ENCODE measurements at regions not wholly inside any gene's neighbourhood (a gene's known extent, or its start where the extent isn't known, plus 50 kb on each side); places are given as distances from the start of the nearest gene placed in this dataset.

DNA sequence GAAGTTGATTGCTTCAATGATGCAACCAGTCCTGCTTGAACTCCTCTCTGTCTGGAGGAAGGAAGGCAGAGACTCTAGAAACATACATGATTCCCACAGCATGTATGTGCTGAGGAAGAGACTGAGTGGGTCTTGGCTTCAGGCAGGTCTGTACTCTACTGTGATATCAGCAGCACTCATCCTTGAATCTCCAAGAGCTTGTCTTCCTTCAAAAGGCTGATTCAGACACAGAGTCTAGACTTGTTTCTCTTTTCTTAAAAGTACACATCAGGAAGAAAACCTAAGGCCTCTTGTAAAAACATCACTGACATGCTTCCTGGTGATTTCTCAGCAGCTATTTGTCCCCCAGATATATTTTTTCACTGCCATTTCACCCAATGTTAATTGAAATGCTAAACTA, 155.7 kb upstream of the HEY2 start:
- TF ChIP-seq, protein P1, sequence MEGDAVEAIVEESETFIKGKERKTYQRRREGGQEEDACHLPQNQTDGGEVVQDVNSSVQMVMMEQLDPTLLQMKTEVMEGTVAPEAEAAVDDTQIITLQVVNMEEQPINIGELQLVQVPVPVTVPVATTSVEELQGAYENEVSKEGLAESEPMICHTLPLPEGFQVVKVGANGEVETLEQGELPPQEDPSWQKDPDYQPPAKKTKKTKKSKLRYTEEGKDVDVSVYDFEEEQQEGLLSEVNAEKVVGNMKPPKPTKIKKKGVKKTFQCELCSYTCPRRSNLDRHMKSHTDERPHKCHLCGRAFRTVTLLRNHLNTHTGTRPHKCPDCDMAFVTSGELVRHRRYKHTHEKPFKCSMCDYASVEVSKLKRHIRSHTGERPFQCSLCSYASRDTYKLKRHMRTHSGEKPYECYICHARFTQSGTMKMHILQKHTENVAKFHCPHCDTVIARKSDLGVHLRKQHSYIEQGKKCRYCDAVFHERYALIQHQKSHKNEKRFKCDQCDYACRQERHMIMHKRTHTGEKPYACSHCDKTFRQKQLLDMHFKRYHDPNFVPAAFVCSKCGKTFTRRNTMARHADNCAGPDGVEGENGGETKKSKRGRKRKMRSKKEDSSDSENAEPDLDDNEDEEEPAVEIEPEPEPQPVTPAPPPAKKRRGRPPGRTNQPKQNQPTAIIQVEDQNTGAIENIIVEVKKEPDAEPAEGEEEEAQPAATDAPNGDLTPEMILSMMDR (IDR thresholded peaks at IDR 0.05), result no peak
- TF ChIP-seq POLR2AphosphoS5 (IDR thresholded peaks at IDR 0.05), result no peak
